ENCODE measurements at regions not wholly inside any gene's neighbourhood (a gene's known extent, or its start where the extent isn't known, plus 50 kb on each side); places are given as distances from the start of the nearest gene placed in this dataset.

DNA sequence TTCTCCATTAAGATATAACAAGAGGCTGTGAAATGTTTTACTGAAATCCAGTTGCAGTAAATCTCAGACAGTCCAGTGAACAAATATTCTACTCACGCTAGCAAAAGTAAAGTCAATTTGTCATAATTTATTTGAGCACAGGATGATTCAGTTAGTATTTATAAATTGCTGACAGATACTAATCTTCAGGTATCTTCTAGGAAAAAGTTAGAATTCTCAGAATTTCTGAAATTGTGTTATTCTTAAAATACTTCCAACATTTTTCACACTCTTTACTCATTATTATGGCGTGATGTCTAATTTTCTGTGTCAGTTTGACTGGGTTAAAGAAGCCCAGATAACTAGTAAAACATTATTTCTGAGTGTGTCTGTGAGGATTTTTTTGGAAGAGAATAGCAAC is 460.2 kb upstream of the ACVR2A start:
- DNase-seq (ENCODE audit: low read depth in 2 of 2, low spot score in 1 of 2): no peak

DNA sequence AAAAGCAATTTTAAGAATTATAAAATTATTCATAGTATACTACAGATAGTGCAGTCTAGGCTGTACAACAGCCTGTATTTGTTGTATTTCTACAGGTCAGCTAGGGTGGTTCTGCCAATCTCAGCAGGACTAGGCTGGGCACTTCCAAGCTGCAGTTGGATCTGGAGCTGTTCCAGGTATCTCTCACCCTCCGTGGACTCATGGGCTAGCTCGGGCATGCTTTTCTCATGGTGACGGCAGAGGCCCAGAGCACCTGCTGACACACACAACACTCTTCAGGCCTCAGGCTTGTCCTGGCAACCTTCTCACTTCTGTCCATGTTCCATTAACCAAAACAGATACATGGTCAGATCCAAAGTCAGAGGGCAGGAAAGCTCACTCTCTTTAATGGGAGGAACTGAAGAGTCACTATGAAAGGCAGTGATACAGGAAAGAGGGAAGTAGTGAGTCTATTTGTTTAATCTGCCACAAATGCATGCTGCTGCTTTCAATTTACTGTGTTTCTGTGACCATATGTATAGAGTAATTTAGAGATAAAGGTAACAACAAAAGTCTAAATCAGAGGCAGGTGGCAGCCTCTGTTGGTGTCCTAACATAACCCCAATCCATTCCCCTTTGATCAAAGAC is 462.4 kb upstream of the ACVR2A start:
- no peak for DNase-seq (ENCODE audit: low read depth in 2 of 2, low spot score in 1 of 2)

- DNase-seq (ENCODE audit: low read depth in 2 of 2, low spot score in 1 of 2): no peak
Observed at GRCh38 chr2:147378403-147378802, 466.4 kb upstream of the ACVR2A start.

DNA sequence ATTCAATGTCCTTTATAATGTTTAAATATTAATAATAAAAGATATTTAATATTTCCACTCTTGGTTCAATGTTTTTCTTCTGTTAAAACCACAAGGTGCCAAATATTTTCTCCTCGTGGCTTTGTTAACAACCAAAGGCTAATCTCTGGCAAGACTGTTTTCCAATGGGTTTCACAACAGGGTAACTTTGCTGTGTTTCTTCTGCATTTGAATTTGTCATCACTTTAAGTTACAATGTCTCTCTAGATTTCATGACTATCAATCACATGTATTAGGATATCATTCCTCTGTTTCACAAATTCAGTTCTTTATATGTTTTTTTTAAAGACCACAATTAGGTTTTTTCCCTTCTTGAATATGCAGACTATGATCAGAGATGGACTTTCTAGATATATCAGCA is 469.8 kb upstream of the ACVR2A start:
- DNase-seq (ENCODE audit: low read depth in 2 of 2, low spot score in 1 of 2): no peak

GRCh38 chr2:147374423-147374811 is 470.4 kb upstream of the ACVR2A start:
- DNase-seq (ENCODE audit: low read depth in 2 of 2, low spot score in 1 of 2): no peak

DNA sequence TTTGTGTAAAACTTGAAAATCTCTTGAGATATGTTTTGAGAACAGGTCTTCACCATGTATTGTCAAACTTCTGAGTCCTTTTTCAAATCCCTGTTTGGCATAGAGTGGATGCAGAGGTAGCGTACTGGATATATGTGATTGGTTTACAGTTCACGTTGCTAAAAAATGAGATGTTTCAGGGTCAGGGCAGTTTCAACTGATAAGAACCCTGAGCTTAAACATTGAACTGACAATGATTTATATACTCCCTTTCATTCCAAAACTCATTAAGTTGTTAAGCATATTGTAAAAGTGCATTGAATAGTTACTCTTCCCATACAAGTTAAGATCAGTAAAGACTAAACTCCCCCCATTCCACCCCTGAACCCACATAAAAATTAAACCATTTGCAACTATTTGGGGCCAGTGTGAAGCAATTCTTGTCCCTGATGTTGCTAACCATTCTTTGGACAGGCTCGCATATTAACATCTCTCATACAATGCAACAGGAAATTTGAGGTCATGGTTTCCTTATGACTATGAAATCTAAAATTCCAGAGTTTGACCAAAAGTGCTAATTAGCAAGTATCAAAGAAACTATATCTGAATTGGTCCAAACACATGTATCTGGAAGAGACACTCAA is 470.9 kb upstream of the ACVR2A start:
- DNase-seq (ENCODE audit: low read depth in 2 of 2, low spot score in 1 of 2): no peak

DNA sequence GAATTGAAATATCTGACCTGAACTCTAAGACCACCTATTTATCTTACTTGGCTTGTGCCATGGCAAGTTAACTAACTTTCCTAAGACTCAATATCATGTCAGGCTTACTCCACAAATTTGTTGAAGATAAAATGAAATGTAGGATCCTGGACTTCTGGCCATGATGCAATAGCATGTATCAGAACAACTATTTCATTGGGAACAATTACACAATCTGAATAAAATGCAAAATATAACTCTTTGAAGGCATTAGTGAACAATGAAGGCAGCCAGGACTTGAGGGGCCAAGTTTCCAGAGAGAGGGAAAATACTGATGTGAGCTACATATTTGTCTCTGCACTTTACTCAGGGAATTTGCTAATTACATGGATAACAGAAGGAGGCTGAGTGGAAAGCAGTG is 476.5 kb upstream of the ACVR2A start:
- no peak for DNase-seq (ENCODE audit: low read depth in 2 of 2, low spot score in 1 of 2)

DNA sequence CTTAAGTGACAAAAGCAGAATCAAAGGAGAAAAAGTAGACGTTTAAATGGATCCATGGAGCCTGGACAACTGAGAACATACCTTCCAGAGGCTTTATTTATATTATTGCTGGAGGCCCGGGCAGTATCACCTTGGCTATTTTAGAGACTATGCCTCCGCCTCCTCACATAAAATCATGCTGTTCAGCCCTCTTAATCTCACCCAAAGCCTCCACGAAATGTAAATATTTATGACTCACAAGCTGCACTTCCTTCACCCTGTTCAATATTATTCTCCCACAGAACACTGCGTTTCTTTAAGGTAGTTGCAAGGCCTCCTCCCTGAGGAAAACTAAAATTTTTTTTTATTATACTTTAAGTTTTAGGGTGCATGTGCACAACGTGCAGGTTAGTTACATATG is 478.6 kb upstream of the ACVR2A start:
- no peak for DNase-seq (ENCODE audit: low read depth in 2 of 2, low spot score in 1 of 2)

DNA sequence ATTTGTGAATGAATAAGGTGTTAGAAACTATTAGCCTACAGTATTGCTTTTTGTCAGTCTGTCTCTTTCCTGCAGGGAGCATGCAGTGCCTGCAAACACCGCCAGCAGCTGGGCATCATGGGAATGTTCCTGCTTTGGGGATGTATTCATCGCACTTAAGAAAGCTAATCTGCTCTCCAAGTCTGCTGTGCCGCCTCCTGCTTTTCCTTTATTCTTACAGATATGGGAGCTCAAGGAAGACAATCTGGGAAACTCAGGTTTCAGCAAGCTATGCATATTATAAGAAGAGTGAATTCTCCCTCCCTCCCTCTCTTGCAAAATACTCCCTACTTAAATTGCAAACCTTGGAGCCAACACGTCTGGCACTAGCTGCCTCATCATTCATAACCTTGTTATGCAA is 479.2 kb upstream of the ACVR2A start:
- DNase-seq (ENCODE audit: low read depth in 2 of 2, low spot score in 1 of 2): no peak

- DNase-seq (ENCODE audit: low read depth in 2 of 2, low spot score in 1 of 2): no peak
Observed at GRCh38 chr2:147364597-147364996, 480.2 kb upstream of the ACVR2A start.

- no peak for DNase-seq (ENCODE audit: low read depth in 2 of 2, low spot score in 1 of 2)
Observed at GRCh38 chr2:147363181-147363580, 481.6 kb upstream of the ACVR2A start.

GRCh38 chr2:147358375-147358774 is 486.5 kb upstream of the ACVR2A start:
- no peak for DNase-seq (ENCODE audit: low read depth in 2 of 2, low spot score in 1 of 2)

DNA sequence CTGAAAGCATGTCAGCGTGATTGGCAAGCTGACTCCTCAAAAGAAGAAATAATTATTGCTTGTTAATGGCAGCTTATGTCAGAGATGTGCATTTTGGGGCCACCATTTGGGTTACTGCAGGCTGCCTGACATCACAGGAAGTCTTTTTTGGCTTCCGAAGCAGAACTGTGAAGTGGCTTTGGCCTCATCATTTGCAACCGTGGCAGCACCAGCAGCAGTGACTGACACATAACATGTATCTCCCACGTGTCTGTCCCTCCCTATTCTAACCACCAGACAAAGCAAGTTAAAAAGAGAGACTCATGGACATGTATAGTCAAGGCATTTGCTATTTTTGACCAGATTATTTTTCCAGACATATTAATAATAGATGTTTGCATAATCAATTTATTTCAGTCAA is 488.7 kb upstream of the ACVR2A start:
- no peak for DNase-seq (ENCODE audit: low read depth in 2 of 2, low spot score in 1 of 2)

DNA sequence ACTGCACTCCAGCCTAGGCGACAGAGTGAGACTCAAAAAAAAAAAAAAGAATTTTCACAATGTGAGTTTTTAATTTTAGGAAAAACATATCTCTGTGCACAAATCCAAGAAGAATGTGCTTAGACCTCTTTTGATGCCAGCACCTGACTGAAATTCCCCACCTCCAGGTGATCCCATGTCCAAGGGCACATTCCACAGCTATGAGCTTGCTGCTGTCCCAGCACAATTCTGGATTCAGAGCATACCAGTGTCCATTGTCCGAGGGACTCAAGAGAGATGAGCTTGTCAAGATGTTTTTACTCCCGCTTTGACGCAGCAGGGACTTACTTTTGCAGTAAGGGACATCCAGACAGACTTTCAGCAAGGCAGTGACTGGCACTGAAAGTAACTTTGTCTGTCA is 489.1 kb upstream of the ACVR2A start:
- no peak for DNase-seq (ENCODE audit: low read depth in 2 of 2, low spot score in 1 of 2)

- DNase-seq (ENCODE audit: low read depth in 2 of 2, low spot score in 1 of 2): no peak
Observed at GRCh38 chr2:147353072-147353381, 491.8 kb upstream of the ACVR2A start.

GRCh38 chr2:147352264-147353071 is 492.4 kb upstream of the ACVR2A start:
- DNase-seq (ENCODE audit: low read depth in 2 of 2, low spot score in 1 of 2): no peak

DNA sequence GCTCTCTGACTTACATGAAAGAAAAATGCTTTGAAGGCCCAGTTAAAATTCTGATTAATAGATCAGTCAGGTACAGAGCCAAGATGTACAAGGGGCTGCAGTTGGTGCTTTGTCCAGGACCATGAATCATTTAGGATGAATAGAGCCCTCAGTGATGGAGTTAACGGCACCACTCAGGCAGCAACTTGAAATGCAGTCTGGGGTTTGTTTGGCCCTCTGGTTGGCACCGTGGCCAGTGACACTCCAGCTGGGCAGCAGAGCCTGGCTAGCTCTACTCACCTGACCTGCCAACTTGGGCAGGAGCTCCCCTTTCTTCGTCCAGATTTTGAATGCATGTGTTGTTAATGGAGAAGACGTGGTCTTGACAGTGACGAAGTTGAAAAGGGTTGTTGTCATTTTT is 493.0 kb upstream of the ACVR2A start:
- DNase-seq (ENCODE audit: low read depth in 2 of 2, low spot score in 1 of 2): no peak

- no peak for DNase-seq (ENCODE audit: low read depth in 2 of 2, low spot score in 1 of 2)
Observed at GRCh38 chr2:147348931-147349555, 495.8 kb upstream of the ACVR2A start.

- no peak for DNase-seq (ENCODE audit: low read depth in 2 of 2, low spot score in 1 of 2)
Observed at GRCh38 chr2:147346142-147346541, 498.7 kb upstream of the ACVR2A start.

- no peak for DNase-seq (ENCODE audit: low read depth in 2 of 2, low spot score in 1 of 2)
Observed at GRCh38 chr2:147345246-147345645, 499.6 kb upstream of the ACVR2A start.

DNA sequence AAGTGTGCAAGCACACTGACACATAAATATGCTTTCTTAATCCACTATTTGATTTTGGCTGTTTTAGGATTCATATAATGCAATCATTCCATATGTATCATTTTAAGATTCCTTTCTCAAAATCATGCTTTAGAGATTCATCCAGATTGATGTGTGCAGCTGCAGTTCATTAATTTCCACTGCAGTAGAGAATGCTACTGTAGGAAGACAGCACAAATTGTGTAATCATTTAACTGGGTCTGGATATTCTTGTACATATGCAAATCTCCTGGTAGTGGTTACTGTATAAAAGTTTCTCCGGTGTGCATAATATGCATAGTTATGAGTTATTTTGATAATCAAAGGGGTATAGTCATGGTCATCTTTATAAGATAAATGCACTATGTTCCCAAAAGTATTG is 502.5 kb upstream of the ACVR2A start:
- DNase-seq (ENCODE audit: low read depth in 2 of 2, low spot score in 1 of 2): no peak

GRCh38 chr2:147331790-147332419 is 512.9 kb upstream of the ACVR2A start:
- peak in 1 of 2 donors; percentile 9 for DNase-seq (ENCODE audit: low read depth in 2 of 2, low spot score in 1 of 2)

Data from stimulated activated CD8-positive, alpha-beta memory T cell treated with anti-CD3 and anti-CD28 coated beads, Interleukin-4, amount 100 ng/mL, for 1 hour (primary cell).